ENCODE measurements at regions not wholly inside any gene's neighbourhood (a gene's known extent, or its start where the extent isn't known, plus 50 kb on each side); places are given as distances from the start of the nearest gene placed in this dataset.
A peak's percentile ranks its signal among the peaks of the same experiment; 100 is the strongest.

- no peaks in the 10 kb centered on the region for H3K79me2 ChIP-seq (replicated peaks; ENCODE audit: insufficient read depth)
- H2AFZ ChIP-seq: peak overlapping the region; percentile 2
- H3K9me2 ChIP-seq (ENCODE audit: insufficient read depth): 0 out of 2 replicates have a peak, but pooled peaks cover 16% of the 10 kb centered on the region
- peak; percentile 66 for ATAC-seq
- no peaks in the 10 kb centered on the region for H3K27me3 ChIP-seq (ENCODE audit: insufficient read depth)
- TF ChIP-seq, protein P1, sequence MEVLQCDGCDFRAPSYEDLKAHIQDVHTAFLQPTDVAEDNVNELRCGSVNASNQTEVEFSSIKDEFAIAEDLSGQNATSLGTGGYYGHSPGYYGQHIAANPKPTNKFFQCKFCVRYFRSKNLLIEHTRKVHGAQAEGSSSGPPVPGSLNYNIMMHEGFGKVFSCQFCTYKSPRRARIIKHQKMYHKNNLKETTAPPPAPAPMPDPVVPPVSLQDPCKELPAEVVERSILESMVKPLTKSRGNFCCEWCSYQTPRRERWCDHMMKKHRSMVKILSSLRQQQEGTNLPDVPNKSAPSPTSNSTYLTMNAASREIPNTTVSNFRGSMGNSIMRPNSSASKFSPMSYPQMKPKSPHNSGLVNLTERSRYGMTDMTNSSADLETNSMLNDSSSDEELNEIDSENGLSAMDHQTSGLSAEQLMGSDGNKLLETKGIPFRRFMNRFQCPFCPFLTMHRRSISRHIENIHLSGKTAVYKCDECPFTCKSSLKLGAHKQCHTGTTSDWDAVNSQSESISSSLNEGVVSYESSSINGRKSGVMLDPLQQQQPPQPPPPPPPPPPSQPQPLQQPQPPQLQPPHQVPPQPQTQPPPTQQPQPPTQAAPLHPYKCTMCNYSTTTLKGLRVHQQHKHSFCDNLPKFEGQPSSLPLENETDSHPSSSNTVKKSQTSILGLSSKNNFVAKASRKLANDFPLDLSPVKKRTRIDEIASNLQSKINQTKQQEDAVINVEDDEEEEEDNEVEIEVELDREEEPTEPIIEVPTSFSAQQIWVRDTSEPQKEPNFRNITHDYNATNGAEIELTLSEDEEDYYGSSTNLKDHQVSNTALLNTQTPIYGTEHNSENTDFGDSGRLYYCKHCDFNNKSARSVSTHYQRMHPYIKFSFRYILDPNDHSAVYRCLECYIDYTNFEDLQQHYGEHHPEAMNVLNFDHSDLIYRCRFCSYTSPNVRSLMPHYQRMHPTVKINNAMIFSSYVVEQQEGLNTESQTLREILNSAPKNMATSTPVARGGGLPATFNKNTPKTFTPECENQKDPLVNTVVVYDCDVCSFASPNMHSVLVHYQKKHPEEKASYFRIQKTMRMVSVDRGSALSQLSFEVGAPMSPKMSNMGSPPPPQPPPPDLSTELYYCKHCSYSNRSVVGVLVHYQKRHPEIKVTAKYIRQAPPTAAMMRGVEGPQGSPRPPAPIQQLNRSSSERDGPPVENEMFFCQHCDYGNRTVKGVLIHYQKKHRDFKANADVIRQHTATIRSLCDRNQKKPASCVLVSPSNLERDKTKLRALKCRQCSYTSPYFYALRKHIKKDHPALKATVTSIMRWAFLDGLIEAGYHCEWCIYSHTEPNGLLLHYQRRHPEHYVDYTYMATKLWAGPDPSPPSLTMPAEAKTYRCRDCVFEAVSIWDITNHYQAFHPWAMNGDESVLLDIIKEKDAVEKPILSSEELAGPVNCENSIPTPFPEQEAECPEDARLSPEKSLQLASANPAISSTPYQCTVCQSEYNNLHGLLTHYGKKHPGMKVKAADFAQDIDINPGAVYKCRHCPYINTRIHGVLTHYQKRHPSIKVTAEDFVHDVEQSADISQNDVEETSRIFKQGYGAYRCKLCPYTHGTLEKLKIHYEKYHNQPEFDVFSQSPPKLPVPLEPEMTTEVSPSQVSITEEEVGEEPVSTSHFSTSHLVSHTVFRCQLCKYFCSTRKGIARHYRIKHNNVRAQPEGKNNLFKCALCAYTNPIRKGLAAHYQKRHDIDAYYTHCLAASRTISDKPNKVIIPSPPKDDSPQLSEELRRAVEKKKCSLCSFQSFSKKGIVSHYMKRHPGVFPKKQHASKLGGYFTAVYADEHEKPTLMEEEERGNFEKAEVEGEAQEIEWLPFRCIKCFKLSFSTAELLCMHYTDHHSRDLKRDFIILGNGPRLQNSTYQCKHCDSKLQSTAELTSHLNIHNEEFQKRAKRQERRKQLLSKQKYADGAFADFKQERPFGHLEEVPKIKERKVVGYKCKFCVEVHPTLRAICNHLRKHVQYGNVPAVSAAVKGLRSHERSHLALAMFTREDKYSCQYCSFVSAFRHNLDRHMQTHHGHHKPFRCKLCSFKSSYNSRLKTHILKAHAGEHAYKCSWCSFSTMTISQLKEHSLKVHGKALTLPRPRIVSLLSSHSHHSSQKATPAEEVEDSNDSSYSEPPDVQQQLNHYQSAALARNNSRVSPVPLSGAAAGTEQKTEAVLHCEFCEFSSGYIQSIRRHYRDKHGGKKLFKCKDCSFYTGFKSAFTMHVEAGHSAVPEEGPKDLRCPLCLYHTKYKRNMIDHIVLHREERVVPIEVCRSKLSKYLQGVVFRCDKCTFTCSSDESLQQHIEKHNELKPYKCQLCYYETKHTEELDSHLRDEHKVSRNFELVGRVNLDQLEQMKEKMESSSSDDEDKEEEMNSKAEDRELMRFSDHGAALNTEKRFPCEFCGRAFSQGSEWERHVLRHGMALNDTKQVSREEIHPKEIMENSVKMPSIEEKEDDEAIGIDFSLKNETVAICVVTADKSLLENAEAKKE (CRISPR knock-in tag; IDR thresholded peaks at IDR 0.05): no peak
- H4K20me1 ChIP-seq (replicated peaks; ENCODE audit: insufficient read depth): no peaks in the 10 kb centered on the region
- H3K27ac ChIP-seq (ENCODE audit: low read depth): no peak overlapping the region
- Mint-ChIP-seq H3K4me1 (no peaks in the 10 kb centered on the region; the same call in 2 of the 3 replicates), H3K4me3 (no peak overlapping the region), H3K27ac (no peak overlapping the region; the same call in 1 of the 2 replicates), H3K36me3 (ENCODE audit: low read depth) (peaks cover 6% of the 10 kb centered on the region), H3K27me3 (ENCODE audit: insufficient read depth, low read depth, poor library complexity) (peaks cover 5% of the 10 kb centered on the region), H3K9me3 (no peaks in the 10 kb centered on the region; the same call in 2 of the 3 replicates)
- no peak overlapping the region for H3K4me3 ChIP-seq
- no peak for DNase-seq (ENCODE audit: low spot score)
- H3F3A ChIP-seq (replicated peaks; ENCODE audit: low read depth): no peaks in the 10 kb centered on the region
- no peaks in the 10 kb centered on the region for H3K36me3 ChIP-seq (ENCODE audit: insufficient read depth)
- H3K4me2 ChIP-seq: no peak overlapping the region
- peaks cover 6% of the 10 kb centered on the region; the same call in 1 of the 2 replicates for H3K4me1 ChIP-seq (ENCODE audit: insufficient read depth)
Measured at GRCh38 chr15:27694506-27695087, 404.5 kb downstream of the OCA2 start.

GRCh38 chr15:27693280-27693679 lies 405.8 kb downstream of the OCA2 start:
- peaks cover 2% of the 10 kb centered on the region for H3K27me3 Mint-ChIP-seq (ENCODE audit: insufficient read depth, low read depth, poor library complexity)
- Histone ChIP-seq H2AFZ (no peak overlapping the region), H3K9me2 (ENCODE audit: insufficient read depth) (0 out of 2 replicates have a peak, but pooled peaks cover 21% of the 10 kb centered on the region), H3K4me1 (ENCODE audit: insufficient read depth) (peaks cover 6% of the 10 kb centered on the region; the same call in 1 of the 2 replicates), H3K4me2 (no peak overlapping the region), H3K27me3 (ENCODE audit: insufficient read depth) (no peaks in the 10 kb centered on the region), H4K20me1 (replicated peaks; ENCODE audit: insufficient read depth) (no peaks in the 10 kb centered on the region), H3K27ac (ENCODE audit: low read depth) (no peak overlapping the region), H3K4me3 (no peak overlapping the region), H3K36me3 (ENCODE audit: insufficient read depth) (no peaks in the 10 kb centered on the region), H3F3A (replicated peaks; ENCODE audit: low read depth) (no peaks in the 10 kb centered on the region), H3K79me2 (replicated peaks; ENCODE audit: insufficient read depth) (no peaks in the 10 kb centered on the region)
- no peak overlapping the region for H3K4me3 Mint-ChIP-seq
- ATAC-seq (no peak), DNase-seq (ENCODE audit: low spot score) (no peak)
- peaks cover 6% of the 10 kb centered on the region for H3K36me3 Mint-ChIP-seq (ENCODE audit: low read depth)
- no peak overlapping the region for H3K27ac Mint-ChIP-seq
- no peaks in the 10 kb centered on the region; the same call in 2 of the 3 replicates for H3K4me1 Mint-ChIP-seq
- no peaks in the 10 kb centered on the region; the same call in 2 of the 3 replicates for H3K9me3 Mint-ChIP-seq
- TF ChIP-seq ETS1 (IDR thresholded peaks at IDR 0.05) (no peak), ZNF331 (CRISPR knock-in tag; IDR thresholded peaks at IDR 0.05; ENCODE audit: low read depth) (no peak), POLR2AphosphoS5 (IDR thresholded peaks at IDR 0.05; ENCODE audit: low read depth) (no peak), ZNF114 (CRISPR knock-in tag; IDR thresholded peaks at IDR 0.05) (no peak), STAT1 (IDR thresholded peaks at IDR 0.05; ENCODE audit: unreplicated experiment) (no peak), CREB1 (CRISPR knock-in tag; IDR thresholded peaks at IDR 0.05; ENCODE audit: low read depth) (no peak)
- TF ChIP-seq, protein P2, sequence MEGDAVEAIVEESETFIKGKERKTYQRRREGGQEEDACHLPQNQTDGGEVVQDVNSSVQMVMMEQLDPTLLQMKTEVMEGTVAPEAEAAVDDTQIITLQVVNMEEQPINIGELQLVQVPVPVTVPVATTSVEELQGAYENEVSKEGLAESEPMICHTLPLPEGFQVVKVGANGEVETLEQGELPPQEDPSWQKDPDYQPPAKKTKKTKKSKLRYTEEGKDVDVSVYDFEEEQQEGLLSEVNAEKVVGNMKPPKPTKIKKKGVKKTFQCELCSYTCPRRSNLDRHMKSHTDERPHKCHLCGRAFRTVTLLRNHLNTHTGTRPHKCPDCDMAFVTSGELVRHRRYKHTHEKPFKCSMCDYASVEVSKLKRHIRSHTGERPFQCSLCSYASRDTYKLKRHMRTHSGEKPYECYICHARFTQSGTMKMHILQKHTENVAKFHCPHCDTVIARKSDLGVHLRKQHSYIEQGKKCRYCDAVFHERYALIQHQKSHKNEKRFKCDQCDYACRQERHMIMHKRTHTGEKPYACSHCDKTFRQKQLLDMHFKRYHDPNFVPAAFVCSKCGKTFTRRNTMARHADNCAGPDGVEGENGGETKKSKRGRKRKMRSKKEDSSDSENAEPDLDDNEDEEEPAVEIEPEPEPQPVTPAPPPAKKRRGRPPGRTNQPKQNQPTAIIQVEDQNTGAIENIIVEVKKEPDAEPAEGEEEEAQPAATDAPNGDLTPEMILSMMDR (conservative IDR thresholded peaks at IDR 0.05; ENCODE audit: low read depth in 2 of 2): no peak
- TF ChIP-seq, protein P3, sequence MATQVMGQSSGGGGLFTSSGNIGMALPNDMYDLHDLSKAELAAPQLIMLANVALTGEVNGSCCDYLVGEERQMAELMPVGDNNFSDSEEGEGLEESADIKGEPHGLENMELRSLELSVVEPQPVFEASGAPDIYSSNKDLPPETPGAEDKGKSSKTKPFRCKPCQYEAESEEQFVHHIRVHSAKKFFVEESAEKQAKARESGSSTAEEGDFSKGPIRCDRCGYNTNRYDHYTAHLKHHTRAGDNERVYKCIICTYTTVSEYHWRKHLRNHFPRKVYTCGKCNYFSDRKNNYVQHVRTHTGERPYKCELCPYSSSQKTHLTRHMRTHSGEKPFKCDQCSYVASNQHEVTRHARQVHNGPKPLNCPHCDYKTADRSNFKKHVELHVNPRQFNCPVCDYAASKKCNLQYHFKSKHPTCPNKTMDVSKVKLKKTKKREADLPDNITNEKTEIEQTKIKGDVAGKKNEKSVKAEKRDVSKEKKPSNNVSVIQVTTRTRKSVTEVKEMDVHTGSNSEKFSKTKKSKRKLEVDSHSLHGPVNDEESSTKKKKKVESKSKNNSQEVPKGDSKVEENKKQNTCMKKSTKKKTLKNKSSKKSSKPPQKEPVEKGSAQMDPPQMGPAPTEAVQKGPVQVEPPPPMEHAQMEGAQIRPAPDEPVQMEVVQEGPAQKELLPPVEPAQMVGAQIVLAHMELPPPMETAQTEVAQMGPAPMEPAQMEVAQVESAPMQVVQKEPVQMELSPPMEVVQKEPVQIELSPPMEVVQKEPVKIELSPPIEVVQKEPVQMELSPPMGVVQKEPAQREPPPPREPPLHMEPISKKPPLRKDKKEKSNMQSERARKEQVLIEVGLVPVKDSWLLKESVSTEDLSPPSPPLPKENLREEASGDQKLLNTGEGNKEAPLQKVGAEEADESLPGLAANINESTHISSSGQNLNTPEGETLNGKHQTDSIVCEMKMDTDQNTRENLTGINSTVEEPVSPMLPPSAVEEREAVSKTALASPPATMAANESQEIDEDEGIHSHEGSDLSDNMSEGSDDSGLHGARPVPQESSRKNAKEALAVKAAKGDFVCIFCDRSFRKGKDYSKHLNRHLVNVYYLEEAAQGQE (IDR thresholded peaks at IDR 0.05; ENCODE audit: unreplicated experiment): no peak
